IPS DF 4.7 (cell line): ENCODE measurements at regions not wholly inside any gene's neighbourhood (a gene's known extent, or its start where the extent isn't known, plus 50 kb on each side); places are given as distances from the start of the nearest gene placed in this dataset.

Experiments used
- DNase-seq: peaks from one replicate; pipeline ENCODE4 v3.0.0-alpha.2; 2013; ENCODE audit warnings: low spot score; ENCODE audit errors: extremely low read depth

DNA sequence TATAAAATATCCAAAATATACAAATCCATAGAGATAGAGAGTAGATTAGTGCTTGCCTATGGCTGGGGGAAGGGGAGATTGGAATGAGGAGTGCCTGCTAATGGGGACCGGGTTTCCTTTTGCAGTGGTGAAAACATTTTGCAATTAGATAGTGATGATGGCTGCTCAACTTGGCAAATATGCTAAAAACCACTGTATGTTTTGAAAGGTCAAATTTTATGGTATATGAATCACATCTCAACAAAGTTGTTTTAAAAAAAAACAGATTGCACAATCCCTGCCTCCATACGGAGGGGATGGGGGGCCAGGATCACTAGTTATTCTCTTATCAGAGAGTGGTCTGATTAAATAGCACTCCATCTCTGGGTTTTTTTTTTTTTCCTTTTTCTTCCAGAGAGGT lies 76.9 kb upstream of the RIPOR2 start:
- DNase-seq = no peak

DNA sequence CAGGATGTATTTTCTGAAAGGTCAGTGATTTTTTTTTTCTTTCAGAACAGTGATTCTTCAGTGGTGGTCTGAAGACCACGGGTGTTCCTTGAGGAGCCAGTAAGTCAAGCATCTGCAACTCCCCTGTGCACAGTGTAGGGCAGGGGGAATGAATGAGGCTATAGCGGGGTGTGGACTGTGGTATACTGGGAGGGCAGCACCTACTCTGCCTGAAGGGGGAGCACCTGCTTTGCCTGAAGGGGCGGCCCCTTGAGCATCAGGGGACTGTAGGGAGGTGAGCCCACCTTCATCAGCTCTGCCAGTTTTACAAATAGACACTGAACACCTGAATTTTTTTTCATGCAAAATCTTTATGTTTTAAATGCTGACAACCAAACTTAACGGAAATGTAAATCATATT lies 77.5 kb upstream of the RIPOR2 start:
- no peak for DNase-seq

DNA sequence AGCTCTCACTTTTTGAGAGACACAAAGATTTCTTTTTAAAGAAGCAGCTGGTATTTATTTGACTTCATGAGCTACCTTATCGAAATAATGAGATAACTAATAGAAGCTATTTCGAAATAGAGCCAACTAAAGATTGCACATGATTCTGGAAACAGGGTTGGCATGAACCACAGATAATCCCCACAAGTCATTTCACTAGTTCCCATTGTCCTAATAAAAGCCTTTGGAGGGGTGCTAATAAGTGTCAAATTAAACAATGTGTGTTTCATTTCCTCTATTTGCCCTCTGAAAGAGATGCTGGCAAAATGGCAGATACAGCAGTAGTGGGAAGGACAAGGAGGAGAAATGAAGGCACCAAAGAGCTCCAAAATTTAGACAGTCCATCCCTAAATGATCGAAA lies 78.6 kb upstream of the RIPOR2 start:
- no peak for DNase-seq

DNA sequence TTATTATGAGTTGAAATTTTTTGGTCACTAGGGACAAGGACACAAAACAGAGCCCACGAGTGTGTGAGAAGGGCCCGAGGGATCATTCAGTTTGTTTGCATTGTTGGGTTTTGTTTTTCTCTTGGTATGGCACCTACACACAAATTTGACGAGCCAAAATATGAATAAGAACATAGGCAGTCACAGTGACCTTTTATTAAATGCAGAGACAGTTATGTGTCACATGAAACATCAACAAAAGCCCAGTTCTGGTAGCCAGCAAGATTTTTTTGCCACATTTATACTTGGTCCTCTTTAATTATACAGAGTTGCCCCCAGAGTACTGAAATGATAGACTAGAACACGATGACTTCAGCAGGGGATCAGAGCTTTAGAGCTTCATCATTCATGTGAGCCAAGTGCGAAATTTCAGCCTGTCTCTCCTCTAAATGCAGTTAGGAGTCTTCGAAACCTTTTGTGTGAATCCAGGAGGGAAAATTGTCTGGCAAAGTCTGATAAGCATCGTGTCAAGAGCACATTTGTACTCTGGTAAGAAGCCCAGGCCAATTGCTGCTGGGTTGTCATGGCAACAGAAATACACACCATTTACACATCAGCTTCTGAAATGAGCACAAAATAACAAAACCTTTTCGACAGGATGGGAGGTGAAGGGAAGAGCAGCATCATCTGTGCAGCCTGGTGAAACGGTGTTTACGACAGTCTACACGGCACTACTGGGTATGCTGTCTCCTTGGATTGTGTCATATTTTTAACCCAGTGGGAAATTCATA lies 79.2 kb upstream of the RIPOR2 start:
- DNase-seq = no peak

DNA sequence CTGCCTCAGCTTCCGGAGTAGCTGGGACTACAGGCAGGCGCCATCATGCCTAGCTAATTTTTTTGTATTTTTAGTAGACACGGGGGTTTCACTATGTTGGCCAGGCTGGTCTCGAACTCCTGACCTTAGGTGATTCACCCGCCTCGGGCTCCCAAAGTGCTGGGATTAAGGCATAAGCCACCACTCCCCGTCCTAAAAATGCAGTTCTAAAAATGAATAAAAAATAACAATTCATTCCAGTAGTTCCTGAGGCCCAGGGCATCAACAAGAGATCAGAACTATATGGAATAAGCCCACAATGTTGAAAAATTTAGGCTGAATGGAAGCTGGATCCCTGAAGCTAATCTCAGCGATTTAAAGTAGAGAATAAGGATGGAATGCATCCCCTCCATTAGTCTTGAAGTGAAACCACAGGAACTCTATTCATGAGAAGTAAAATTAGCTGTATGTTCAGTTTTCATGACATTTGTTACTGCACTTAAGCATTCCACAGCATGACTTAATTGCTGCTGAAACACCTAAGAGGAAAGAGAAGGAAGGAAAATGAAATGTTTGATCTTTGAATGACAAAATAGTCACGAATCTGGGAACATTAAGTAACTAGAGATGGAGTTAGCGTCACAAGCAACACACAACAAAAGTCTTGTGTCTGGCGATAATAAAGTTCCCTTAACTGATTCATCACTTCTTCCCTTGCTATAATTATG lies 80.4 kb upstream of the RIPOR2 start:
- no peak for DNase-seq

DNA sequence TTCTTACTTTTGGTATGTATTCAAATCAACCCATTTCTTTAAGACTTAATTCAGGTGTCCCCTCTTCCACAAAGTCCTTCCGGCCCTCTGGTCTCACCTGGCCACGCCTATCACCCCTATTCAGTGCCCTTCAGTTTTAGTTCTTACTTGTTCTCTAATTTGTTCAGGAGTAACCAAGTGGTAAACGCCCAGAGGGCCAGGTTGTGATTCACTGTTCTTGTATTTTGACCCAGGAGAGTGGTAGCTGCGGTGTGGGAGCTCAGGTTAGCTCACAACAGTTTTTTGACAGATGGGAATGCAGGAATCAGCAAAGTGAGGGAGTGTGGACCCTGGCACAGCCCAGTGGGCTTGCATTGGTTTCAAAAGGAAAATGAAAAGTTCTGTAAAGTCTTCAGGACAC lies 81.7 kb upstream of the RIPOR2 start:
- no peak for DNase-seq

DNA sequence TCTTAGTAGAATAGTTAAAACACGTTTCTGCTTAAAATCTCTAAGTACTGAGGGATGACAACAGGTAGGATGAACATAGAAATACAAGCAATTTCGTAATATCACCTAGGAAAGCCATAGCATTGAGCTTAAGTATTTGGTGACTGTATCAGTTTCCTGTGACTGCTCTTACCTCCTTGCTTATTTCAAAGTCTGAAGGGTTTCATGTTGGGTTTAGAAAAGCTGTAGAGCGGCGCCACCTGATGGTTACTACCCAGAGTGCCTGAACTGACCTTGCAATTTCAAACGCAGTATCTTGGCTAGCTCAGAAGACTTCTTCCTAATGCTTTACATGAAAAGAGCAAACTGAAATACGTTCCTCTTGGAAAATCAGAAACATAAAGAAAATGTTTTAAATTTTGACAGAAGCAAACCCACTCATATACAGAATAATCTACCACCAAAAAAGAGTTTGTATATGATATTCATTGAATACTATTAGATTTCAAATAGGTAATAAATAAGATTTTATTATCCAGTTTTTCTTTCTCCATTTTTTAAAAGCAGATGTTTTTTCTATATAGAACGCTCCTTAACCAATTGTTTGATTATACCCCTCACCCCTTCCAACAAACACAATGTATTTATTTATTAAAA lies 82.3 kb upstream of the RIPOR2 start:
- DNase-seq = peak; percentile 86

DNA sequence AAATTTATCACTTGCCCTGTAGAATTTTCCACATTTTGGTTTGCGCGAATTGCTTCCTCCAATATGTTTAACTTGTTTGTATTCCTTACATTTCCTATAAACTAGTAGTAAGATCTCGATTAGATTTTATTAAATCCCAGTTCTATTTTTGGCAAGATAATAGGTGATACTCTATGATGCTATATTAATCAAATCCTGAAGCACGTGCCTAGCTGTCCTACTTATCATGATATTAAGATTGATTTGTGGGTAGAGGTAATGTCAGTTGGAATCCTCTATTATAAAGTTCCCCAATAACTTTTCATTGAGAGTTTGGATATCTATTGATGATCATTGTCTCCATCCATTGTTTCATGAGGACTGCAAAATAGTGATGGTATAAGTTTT lies 82.8 kb upstream of the RIPOR2 start:
- no peak for DNase-seq

DNA sequence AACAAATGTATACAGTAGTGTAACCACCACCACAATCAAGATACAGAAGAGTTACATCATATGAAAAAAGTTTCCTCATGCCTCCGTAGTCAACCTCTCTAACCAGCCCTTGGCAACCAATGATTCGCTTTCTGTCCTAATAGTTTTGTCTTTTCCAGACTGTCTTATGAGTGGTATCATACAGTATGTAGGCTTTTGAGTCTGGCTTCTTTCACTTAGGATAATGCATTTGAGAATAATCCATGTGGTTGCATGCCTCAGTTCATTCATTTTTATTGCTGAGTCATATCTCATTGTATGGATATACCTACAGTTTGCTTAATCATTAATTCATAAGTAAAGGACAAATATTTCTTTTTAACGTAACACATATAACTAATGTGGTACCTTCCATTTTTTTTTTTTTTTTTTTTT lies 86.4 kb upstream of the RIPOR2 start:
- DNase-seq = no peak

DNA sequence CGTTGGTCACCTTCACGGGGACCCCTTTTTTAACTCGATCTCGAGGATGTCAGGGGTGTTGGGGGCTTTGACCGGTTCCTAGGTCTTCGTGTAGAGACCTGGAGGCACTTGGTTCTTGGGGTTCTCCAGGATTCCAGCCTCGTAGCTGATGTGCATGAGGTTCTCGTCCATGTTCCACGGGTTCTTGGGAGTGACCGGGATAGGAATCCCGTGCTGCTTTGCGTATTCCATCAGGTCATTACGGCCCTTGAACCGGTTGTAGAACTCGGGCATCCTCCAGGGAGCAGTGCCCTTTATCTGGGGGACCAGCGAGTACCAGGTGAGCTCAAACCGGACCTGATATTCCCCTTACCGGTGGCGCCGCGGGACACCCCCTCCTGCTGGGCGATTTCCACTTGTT lies 88.0 kb upstream of the RIPOR2 start:
- DNase-seq = no peak

DNA sequence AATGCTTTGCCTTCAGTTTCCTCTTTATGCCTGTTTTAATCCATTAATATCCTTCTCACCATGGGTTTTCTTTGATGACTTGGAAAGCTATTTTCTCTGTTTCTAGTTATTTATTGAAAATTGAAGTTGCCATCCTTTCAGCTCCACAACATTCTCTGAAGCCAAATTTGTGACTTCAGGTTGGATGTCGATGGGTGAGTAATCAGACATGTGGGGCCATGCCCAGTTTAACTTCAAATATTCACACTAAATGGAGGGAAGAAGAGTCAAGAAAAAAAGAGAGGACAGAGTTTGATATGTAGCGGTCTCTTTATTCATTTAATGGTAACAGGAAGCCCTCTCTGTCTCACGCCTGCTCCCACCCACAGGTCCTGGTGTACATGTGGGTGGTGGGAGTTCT lies 89.1 kb upstream of the RIPOR2 start:
- no peak for DNase-seq

DNA sequence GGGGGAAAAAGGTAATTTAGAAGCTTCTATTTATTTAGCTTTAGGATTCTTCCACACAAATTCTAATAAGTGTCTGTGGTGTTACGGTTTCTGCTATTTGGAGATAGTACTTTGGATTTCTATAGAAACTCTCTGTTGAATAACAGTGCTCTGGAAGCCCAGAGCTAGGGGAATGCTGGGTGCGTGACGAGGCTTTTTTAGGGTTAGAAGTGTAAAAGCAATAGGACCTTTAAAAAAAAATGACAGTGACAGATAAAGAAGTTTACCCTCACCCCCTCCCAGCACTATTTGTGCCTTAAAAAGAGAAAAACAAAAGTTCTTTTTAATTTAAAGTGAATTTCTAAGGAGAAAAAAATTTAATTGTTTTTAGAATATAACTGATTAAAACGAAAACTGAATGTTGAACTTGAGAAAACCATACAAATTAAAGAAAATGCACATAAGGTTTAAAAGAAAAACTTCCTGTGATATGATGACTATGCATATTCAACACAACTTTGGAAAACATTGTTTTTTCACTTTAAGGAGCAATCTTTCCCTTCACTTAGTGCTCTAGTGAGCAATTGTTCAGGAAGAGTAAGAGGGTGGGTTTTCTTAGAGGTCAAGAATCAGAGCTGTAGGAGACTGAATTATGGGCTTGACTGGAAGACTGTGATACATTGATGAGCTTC lies 89.6 kb upstream of the RIPOR2 start:
- no peak for DNase-seq

DNA sequence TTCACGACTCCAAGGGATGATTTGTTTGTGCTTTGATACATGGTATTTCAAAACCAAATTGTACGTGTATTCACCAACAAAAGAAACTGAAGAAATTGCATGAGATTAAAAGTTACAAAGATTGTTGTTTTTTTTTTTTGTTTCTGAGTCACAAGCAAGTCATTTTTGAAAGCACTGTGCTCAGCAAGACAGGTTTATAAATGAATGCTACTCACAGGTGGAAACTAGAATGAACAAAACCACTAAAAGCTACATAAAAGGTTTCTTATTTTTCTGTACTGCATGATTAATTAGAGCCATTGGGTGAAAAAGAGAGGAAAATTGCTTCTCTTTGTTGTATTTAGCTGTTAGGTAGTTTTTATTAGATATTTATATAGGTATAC lies 90.2 kb upstream of the RIPOR2 start:
- DNase-seq = no peak

DNA sequence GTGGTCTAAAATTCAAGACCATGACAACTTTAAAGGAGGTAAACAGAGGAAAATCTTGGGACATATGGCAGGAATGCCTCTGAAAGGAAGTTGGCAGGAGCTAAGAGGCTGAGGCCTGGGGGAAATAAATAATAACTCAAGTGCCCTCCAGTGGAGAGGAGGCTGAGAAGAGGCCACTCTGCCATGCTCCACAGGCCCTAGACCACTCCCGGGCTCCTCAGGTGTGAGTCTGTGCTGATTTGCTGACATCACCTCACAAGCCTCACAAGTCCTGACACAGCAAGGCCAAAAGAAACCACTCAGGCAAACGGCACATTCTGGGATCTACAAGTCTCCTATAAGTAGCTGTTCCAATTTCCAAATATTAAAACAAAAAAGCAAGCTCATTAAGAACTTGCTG lies 91.0 kb upstream of the RIPOR2 start:
- DNase-seq = no peak

DNA sequence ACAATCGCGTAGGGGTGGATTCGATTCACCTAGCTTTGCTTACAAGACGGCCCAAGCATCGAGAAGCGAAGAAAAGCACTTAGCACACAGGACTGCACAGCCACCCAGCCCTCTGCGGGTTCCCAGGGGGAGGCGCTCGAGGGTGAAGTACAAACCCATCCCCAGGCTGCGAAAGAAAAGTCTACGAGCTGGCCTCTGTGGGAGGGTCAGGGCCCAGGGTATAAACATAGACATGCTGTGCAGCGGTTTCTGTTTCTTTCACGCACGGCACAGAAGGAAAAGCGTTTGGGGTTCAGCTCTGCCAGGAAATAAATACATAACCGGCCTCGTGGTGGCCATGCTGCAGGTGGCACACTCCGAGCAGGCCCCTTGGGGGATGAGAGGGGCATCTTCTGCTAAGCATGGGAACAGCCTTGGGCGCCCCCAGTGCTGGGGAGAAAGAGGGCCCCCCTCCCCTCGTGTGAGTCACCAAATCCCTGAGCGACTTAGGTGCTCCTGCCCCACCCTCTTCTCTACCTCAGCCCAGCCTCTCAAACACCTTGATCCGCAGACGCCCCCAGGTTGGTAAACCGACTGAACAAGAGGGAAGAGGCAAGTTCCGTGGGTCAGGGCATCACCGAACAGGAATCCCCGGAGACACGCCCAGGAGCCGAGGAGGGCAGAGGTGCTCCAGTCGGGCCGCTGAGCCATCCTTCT lies 91.6 kb upstream of the RIPOR2 start:
- DNase-seq = no peak

DNA sequence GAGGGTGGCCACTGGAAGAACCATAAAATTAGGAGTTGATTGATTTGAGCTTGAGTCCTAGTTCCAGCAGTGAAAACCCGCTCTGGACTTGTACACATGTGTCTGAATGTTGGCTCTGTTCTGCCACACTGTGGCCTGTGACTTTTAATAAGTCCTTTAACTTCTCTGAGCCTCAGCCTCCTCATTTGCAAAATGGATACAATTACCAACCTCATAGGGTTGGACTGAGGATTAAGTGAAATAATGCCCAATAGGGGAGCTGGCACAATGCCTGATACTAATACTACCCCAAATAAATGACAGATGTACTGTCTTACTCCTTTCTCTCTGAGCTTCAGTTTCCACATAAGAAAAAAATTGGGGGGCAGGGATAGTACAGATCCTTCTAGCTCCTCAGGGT lies 92.6 kb upstream of the RIPOR2 start:
- DNase-seq = no peak

DNA sequence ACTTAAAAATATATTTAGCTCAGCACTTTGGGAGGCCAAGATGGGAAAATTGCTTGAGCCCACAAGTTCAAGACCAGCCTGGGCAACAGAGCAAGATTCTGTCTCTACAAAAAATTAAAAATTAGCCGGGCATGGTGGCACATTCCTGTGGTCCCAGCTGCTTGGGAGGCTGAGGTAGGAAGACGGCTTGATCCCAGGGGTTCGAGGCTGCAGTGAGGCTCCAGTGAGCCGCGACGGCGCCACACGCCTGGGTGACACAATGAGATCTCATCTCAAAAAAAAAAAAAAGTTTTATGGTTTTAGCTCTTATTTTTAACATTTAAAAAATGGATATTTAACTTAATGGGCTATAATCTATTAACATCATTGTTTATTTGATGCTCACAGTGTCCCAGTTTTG lies 97.2 kb upstream of the RIPOR2 start:
- DNase-seq = no peak

DNA sequence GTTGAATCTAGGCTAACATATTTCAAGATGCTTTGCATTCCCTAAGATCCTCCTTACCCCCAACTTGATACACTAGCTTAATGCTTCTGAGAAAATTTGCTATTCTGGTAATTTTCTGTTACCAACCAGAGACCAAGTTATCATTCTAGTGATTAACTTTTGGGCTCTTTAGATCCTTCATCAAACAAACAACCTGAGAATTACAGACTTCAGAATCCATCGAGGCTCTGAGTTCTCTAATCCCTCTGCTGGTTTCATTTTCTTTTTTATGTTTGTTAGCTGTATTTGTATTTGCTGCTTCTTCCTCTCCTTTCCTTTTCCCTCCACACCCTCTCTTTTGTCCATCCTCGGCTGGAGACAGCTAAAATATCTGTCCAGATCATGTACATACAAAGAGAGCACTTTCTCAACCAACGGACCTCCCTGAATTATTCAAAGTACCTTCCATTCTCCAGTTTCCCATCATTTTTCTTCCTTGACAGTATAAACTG lies 98.7 kb upstream of the RIPOR2 start:
- DNase-seq = no peak

DNA sequence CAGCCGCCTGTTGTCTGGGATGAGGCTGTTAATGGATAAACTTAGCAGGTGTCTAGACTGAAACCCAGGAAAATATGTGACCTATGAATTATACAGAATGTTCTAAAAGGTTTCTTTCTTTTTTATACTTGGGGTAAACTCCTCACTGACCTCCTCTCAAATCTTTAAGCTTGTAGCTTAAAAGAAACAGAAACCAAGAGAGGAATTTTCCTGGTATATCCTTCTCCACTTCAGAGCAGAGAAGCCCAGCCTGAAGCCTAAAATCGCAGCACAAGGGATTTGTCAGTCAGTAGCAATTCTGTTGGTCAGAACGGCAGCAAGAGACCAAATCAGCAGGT lies 99.4 kb upstream of the RIPOR2 start:
- no peak for DNase-seq

DNA sequence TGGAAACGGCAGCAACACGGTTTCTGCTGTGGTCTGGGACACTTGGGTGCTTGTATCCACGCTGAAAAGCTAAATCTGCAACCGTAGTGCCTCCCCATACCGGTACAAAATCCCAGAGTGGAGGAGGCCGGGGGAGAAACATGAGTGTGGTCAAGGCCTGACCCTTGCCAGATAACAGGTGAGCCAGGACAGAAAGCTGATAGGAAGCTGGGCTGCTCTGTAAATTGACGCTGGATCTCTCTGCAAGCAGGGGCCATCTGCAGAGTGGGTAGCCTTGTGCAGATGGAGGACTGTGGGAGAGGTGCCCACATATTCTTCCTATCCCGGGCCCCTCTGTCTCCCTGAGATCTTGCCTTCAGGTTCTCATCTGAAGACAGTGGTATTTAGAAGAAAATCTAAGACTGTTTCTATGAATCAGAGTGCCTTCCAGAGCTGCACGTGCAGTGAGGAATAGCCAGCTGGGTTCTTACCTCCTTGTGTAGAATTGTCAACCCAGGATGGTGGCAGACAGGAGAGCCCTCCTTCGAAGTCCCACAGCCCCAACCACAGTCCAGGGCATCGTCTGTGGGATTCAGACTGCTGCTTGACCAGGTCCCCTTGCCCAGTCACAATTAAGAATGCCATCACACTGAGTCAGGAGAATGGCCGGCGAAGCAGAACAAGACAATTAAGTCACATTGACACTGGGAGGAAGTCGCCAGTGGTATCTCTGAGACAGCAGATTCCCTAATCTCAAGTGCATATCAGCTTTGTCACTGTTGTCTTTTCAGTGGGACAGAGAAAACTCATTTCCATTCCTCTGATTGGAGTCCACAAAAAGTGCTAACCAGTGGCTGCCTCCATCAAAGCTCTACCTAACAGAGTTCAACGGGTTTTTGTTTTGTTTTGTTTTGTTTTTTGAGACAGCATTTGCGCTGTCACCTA lies 100.0 kb upstream of the RIPOR2 start:
- DNase-seq = no peak

DNA sequence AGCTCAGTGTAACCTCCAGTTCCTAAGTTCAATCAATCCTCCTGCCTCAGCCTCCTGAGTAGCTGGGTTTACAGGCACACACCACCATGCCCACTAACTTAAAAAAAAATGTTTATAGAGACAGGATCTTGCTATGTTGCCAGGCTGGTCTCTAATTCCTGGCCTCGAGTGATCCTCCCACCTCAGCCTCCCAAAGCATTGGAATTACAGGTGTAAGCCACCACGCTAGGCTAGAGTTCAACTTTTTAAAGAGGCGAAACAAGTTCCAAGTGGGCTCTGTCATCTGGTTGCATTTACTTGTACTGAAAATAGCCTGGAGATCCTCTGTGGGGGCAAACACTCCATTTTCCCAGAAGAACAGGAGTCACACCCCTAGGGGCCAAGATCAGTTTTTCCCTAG lies 100.7 kb upstream of the RIPOR2 start:
- DNase-seq = no peak
